Osteocyte (in vitro differentiated cells): ENCODE measurements at regions not wholly inside any gene's neighbourhood (a gene's known extent, or its start where the extent isn't known, plus 50 kb on each side); places are given as distances from the start of the nearest gene placed in this dataset.

Experiments used
- DNase-seq: peaks from one replicate; pipeline ENCODE4 v3.0.0; 2021; ENCODE audit warnings: mixed read lengths; ENCODE audit not compliant: unreplicated experiment; ENCODE audit errors: extremely low spot score
- H3K27ac Mint-ChIP-seq: one replicate; pipeline ENCODE4 v1.8.0; 2021; ENCODE audit warnings: mild to moderate bottlenecking, mixed read lengths; ENCODE audit not compliant: unreplicated experiment
- H3K27me3 Mint-ChIP-seq: one replicate; pipeline ENCODE4 v1.8.0; 2021; ENCODE audit warnings: mixed read lengths; ENCODE audit not compliant: unreplicated experiment
- H3K36me3 Mint-ChIP-seq: one replicate; pipeline ENCODE4 v1.8.0; 2021; ENCODE audit warnings: mixed read lengths; ENCODE audit not compliant: unreplicated experiment
- H3K4me1 Mint-ChIP-seq: one replicate; pipeline ENCODE4 v1.8.0; 2021; ENCODE audit warnings: mixed read lengths; ENCODE audit not compliant: unreplicated experiment
- H3K4me3 Mint-ChIP-seq: one replicate; pipeline ENCODE4 v1.8.0; 2021; ENCODE audit warnings: mild to moderate bottlenecking, moderate library complexity, mixed read lengths; ENCODE audit not compliant: unreplicated experiment
- H3K9me3 Mint-ChIP-seq: one replicate; pipeline ENCODE4 v1.8.0; 2021; ENCODE audit warnings: mixed read lengths; ENCODE audit not compliant: unreplicated experiment
- TF ChIP-seq, protein P1 (sequence below): fragments of 200-600 bp; sonication (generic); IDR thresholded peaks from 2 replicates; pipeline ENCODE4 v1.5.0; 2021; ENCODE audit warnings: antibody characterized with exemption, mild to moderate bottlenecking, moderate library complexity

DNA sequence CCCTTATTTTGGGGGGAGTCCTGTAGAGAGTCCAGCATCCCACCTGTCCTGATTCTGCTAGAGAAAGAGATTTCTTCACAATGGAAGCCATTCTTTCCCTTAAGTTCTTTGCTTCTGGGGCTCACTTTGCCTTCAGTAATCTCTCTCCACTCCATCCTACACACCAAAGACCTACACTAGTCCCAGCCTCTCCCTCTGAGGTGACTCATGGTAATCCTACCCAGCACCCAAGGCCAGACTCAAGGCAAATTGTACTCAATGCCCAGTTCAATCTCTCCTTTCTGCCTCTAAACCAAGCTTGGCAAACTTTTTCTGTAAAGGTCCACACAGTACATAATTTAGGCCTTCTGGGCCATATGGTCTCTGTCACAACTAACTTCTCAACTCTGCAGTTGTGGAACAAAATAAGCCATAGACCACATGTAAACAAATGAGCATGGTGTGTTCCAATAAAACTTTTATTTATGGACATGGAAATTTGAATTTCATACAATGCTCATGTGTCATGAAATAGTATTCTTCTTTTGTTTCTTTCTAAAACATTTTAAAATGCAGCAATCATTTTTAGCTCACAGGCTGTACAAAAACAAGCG, 72.5 kb downstream of the MRPL46 start:
- no peak overlapping the region for H3K27ac Mint-ChIP-seq
- TF ChIP-seq, protein P1, sequence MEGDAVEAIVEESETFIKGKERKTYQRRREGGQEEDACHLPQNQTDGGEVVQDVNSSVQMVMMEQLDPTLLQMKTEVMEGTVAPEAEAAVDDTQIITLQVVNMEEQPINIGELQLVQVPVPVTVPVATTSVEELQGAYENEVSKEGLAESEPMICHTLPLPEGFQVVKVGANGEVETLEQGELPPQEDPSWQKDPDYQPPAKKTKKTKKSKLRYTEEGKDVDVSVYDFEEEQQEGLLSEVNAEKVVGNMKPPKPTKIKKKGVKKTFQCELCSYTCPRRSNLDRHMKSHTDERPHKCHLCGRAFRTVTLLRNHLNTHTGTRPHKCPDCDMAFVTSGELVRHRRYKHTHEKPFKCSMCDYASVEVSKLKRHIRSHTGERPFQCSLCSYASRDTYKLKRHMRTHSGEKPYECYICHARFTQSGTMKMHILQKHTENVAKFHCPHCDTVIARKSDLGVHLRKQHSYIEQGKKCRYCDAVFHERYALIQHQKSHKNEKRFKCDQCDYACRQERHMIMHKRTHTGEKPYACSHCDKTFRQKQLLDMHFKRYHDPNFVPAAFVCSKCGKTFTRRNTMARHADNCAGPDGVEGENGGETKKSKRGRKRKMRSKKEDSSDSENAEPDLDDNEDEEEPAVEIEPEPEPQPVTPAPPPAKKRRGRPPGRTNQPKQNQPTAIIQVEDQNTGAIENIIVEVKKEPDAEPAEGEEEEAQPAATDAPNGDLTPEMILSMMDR, result no peak
- H3K9me3 Mint-ChIP-seq, result peaks cover 5% of the 10 kb centered on the region
- no peak for DNase-seq
- no peaks in the 10 kb centered on the region for H3K36me3 Mint-ChIP-seq
- H3K27me3 Mint-ChIP-seq, result no peaks in the 10 kb centered on the region
- no peak overlapping the region for H3K4me3 Mint-ChIP-seq
- no peaks in the 10 kb centered on the region for H3K4me1 Mint-ChIP-seq

DNA sequence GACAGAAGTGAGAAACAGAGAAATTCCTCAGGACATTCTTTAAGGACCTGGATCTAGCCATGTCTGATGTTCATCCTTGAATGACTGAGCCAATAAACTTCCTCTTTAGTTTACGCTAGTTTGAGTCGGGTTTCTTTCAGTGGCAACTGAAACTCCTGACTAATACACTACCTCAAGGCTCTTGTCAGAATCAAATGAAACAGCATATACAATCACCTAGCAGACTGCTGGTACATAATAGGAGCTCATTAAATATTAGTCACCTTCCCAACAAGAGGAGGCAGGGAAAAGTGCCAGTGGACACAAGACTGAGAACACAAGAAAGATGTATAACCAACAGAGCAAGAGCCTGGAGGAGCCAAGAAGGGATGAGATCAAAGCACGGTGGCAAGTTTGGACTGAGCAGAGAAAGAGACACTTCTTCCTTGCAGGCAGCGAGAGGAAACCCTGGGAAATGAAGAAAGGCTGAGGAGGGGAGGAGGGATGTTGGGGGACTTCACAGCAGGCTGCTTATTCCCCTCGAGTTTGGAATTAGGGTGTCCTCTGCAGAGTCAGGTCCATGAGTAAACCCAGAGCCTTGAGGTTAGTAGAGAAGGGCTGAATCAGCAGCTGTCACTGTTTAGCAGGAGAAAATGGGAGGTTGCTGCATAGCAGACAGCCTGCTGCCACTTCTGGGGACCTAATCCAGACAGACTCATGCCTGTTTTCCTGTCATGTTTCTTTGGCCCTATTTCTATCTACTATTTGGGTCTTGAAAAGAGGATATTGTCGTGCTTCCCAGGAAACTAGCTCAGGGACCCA, 73.3 kb downstream of the MRPL46 start:
- H3K36me3 Mint-ChIP-seq, result no peaks in the 10 kb centered on the region
- DNase-seq, result peak; percentile 23
- no peak overlapping the region for H3K4me3 Mint-ChIP-seq
- TF ChIP-seq, protein P1, result no peak
- H3K27me3 Mint-ChIP-seq, result no peaks in the 10 kb centered on the region
- no peaks in the 10 kb centered on the region for H3K4me1 Mint-ChIP-seq
- peaks cover 5% of the 10 kb centered on the region for H3K9me3 Mint-ChIP-seq
- H3K27ac Mint-ChIP-seq, result no peak overlapping the region

DNA sequence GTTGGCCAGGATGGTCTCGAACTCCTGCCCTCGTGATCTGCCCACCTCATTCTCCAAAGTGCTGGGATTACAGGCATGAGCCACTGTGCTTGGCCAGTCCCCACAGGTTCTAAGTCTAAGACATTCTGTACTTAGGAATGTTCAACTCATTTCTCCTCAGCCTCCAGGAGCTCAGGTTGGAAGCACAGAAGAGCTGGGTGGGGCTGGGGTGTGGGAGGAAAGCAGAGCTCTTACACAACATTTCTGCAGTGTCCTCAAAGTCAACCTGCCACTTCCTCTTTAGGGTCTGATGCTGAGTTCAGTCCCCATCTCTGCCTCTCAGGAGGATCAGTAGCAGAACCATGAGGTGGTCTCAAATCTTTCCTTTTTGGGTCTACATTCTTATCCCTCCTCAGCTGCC, 75.5 kb downstream of the MRPL46 start:
- Mint-ChIP-seq H3K27ac (no peak overlapping the region), H3K4me1 (no peaks in the 10 kb centered on the region), H3K36me3 (no peaks in the 10 kb centered on the region), H3K9me3 (peaks cover 5% of the 10 kb centered on the region), H3K27me3 (no peaks in the 10 kb centered on the region), H3K4me3 (no peak overlapping the region)
- TF ChIP-seq, protein P1, result no peak
- DNase-seq, result no peak

DNA sequence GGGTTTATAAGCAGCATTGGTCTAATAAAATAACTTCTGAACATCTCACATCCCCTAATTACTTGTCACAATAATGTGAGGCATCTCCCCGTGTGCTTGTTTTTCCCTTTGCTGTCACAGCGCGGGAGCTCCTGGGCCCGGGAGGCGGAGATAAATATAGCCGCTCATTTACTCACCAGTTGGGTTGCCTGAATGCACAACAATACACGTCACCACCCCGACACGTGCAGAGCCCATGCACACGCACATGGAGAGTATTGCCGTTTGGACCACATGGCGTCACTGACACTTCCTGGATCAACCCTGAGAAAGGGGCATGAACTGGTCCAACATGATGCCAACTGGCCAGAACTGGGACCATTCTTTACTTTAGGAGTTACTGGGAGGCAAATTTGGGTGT, 76.2 kb downstream of the MRPL46 start:
- TF ChIP-seq, protein P1, result no peak

DNA sequence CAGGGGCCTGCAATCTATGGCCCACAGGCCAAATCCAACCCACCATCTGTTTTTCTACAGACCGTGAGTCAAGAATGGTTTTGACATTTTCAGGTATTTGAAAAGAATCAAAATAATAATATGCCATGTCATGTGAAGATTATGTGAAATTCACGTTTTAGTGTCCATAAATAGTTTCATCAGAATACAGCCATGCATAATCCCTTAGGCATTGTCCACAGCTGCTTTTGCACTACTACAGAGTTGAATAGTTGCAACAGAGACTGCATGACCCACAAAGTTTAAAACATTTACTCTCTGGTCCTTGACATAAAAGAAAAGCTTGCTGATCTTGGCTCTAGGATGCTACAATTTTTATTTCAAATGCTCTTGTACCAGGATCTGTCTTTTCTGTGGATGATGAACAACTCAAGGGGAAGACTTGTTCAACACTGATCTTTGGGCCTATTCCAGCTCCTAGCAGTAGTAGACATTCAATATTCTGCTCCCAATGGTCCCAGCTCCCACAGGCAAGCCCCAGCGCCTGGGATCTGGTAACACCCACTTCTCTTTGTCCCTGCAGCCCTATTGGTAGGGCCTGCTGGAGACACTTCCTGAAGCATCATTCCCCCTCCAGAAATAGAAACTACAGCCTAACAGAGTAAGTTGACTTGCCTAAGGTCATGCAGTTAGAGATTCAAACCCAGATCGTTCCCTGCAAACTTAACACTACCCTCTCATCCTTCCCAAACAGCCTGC, 76.9 kb downstream of the MRPL46 start:
- H3K9me3 Mint-ChIP-seq, result peaks cover 5% of the 10 kb centered on the region
- DNase-seq, result no peak
- TF ChIP-seq, protein P1, result no peak
- no peak overlapping the region for H3K4me3 Mint-ChIP-seq
- H3K27ac Mint-ChIP-seq, result no peak overlapping the region
- no peaks in the 10 kb centered on the region for H3K36me3 Mint-ChIP-seq
- H3K4me1 Mint-ChIP-seq, result no peaks in the 10 kb centered on the region
- no peaks in the 10 kb centered on the region for H3K27me3 Mint-ChIP-seq

More for the DNA sequence above, 76.2 kb downstream of the MRPL46 start:
- no peaks in the 10 kb centered on the region for H3K36me3 Mint-ChIP-seq
- no peaks in the 10 kb centered on the region for H3K27me3 Mint-ChIP-seq
- H3K27ac Mint-ChIP-seq, result no peak overlapping the region
- H3K4me1 Mint-ChIP-seq, result no peaks in the 10 kb centered on the region
- no peak overlapping the region for H3K4me3 Mint-ChIP-seq
- H3K9me3 Mint-ChIP-seq, result peaks cover 5% of the 10 kb centered on the region
- no peak for DNase-seq
